GM12874 (cell line): ENCODE measurements at regions not wholly inside any gene's neighbourhood (a gene's known extent, or its start where the extent isn't known, plus 50 kb on each side); places are given as distances from the start of the nearest gene placed in this dataset.

ENCODE experiments used
- TF ChIP-seq, protein P1 (sequence below): IDR thresholded peaks from 2 replicates; pipeline ENCODE4 v1.5.1; 2011; ENCODE audit warnings: low read depth, mild to moderate bottlenecking, control low read depth, low read length, moderate library complexity; ENCODE audit not compliant: insufficient read depth

- TF ChIP-seq, protein P1, sequence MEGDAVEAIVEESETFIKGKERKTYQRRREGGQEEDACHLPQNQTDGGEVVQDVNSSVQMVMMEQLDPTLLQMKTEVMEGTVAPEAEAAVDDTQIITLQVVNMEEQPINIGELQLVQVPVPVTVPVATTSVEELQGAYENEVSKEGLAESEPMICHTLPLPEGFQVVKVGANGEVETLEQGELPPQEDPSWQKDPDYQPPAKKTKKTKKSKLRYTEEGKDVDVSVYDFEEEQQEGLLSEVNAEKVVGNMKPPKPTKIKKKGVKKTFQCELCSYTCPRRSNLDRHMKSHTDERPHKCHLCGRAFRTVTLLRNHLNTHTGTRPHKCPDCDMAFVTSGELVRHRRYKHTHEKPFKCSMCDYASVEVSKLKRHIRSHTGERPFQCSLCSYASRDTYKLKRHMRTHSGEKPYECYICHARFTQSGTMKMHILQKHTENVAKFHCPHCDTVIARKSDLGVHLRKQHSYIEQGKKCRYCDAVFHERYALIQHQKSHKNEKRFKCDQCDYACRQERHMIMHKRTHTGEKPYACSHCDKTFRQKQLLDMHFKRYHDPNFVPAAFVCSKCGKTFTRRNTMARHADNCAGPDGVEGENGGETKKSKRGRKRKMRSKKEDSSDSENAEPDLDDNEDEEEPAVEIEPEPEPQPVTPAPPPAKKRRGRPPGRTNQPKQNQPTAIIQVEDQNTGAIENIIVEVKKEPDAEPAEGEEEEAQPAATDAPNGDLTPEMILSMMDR = no peak
Observed at GRCh38 chr1:224052772-224053171, 61.1 kb upstream of the FBXO28 start.

DNA sequence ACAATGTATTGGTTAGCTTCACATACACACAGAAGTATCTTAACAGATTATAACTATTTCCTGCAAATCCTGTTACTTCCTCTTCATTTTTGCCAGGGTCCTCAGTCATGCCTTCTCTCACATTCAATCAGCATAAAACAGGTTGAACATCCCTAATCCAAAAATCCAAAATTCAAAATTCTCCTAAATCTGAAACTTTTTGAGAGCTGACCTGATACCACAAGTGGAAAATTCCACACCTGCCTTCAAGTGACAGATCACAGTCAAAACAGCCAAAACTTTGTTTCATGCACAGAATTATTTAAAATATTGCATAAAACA, 62.9 kb upstream of the FBXO28 start:
- TF ChIP-seq, protein P1 = no peak

DNA sequence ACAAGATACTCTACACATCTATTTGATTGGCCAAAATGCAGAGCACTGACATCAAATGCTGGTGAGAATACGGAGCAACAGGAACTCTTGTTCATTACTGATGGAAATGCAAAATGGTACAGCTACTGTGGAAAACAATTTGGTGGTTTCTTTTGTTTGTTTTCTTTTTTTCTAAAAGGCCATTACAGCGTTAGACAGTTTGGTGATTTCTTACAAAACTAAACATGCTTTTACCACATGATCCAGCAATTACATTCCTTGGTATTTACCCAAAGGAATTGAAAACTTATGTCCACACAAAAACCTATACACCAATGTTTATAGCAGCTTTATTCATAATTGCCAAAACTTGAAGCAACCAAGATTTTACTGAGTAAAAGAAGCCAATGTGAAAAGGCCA, 66.4 kb upstream of the FBXO28 start:
- TF ChIP-seq, protein P1 = no peak

DNA sequence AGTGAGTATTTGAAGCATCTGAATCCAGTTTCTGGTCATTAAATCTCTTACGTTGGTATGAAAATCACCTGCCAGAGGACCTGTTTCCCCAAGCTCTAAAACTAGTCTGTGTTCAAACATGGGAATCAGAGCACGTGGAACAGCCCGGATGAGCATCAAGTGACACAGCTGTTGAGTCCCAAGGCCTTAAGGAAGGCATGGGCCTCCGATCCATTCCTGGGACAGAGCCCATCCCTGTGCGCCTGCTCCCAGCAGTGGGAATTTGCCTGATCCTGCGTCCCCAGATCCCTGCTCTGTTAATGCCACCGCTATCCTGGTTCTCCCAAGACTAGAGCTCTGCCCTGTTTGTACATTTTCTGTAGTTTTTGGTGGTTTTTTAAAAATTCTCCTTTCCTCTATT, 68.4 kb upstream of the FBXO28 start:
- TF ChIP-seq, protein P1 = no peak

DNA sequence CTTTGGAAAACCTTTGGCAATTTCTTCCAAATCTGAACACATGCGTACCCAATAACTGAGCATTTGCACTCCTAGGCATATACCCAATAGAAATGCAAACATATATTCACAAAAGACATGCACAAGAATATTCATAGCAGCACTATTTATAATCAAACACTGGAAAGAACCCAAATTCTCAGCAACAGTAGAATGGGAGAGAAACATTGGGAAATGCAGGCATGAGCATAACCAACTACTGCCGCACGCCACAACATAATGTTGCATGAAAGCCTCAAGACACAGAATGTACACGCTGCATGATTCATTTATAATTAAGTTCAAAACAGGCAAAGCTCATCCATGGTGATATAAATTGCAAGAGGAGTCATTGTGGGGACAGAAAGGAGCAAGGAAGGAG, 69.5 kb upstream of the FBXO28 start:
- TF ChIP-seq, protein P1 = no peak

GRCh38 chr1:224042557-224043118, 71.3 kb upstream of the FBXO28 start:
- TF ChIP-seq, protein P1 = no peak

DNA sequence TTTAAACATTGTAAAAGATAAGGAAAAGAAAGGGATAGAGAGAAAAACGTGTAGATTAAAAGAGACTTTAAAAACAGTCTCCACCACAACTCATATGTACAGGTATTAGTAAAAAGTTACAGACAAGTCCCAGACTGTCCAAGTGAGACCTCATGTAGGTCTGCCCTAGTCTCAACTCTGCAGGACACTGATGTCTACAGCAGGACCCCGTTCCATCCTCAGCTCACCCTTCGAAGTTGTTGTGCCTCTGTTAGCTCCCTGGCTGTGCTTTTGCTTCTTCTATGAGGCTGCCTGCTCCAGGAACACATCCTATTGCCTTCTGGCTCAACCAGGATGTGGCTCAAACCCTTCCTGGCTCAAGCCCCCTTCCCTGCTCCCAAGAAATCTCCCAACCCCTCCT, 72.9 kb upstream of the FBXO28 start:
- TF ChIP-seq, protein P1 = no peak

GRCh38 chr1:224014330-224014649, 99.6 kb upstream of the FBXO28 start:
- TF ChIP-seq, protein P1 = no peak
